ENCODE measurements at regions not wholly inside any gene's neighbourhood (a gene's known extent, or its start where the extent isn't known, plus 50 kb on each side); places are given as distances from the start of the nearest gene placed in this dataset.

GRCh38 chr2:59922450-59922849, 631.0 kb downstream of the BCL11A start:
- Histone ChIP-seq H3K9me3 (no peaks in the 10 kb centered on the region), H3K4me3 (no peak overlapping the region), H3K4me1 (no peaks in the 10 kb centered on the region), H3K4me2 (no peak overlapping the region), H3K27ac (no peak overlapping the region)
- ATAC-seq (no peak), DNase-seq (ENCODE audit: low read depth in 1 of 2, low spot score in 1 of 2) (no peak), FAIRE-seq (no peak)
- CTCF ChIA-PET: interaction anchor here (0.9 kb wide), 1 partner anchor 11 kb away, joined by 3 read pairs; no protein-coding TSS in a partner anchor
- POLR2A ChIA-PET: no interaction called here
- TF ChIP-seq EHMT2 (IDR thresholded peaks at IDR 0.05; ENCODE audit: low read depth) (no peak), MAX (IDR thresholded peaks at IDR 0.05) (no peak), HMGXB4 (CRISPR knock-in tag; IDR thresholded peaks at IDR 0.05; ENCODE audit: borderline replicate concordance) (no peak), HOXB13 (CRISPR knock-in tag; IDR thresholded peaks at IDR 0.05; ENCODE audit: low read depth) (no peak), MAZ (IDR thresholded peaks at IDR 0.05; ENCODE audit: borderline replicate concordance, low read depth, low read length) (no peak), RFX5 (IDR thresholded peaks at IDR 0.05) (no peak), CBX2 (IDR thresholded peaks at IDR 0.05; ENCODE audit: borderline replicate concordance, low read depth) (no peak), PHF8 (IDR thresholded peaks at IDR 0.05; ENCODE audit: borderline replicate concordance, low read depth) (no peak), CBX8 (IDR thresholded peaks at IDR 0.05) (no peak), HOXA7 (CRISPR knock-in tag; IDR thresholded peaks at IDR 0.05) (no peak), KDM5A (IDR thresholded peaks at IDR 0.05) (no peak), BCL3 (IDR thresholded peaks at IDR 0.05) (no peak), RARB (CRISPR knock-in tag; IDR thresholded peaks at IDR 0.05) (no peak), PBX3 (IDR thresholded peaks at IDR 0.05) (no peak), POLR2A (IDR thresholded peaks at IDR 0.05; ENCODE audit: low read length) (no peak)
- TF ChIP-seq, protein P1, sequence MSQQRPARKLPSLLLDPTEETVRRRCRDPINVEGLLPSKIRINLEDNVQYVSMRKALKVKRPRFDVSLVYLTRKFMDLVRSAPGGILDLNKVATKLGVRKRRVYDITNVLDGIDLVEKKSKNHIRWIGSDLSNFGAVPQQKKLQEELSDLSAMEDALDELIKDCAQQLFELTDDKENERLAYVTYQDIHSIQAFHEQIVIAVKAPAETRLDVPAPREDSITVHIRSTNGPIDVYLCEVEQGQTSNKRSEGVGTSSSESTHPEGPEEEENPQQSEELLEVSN (IDR thresholded peaks at IDR 0.05; ENCODE audit: borderline replicate concordance, low read depth): no peak
- WGBS (ENCODE audit: missing lambda C conversion rate): 83% methylated on average over 4 of the region's 4 CpGs

GRCh38 chr2:59921743-59922142, 631.7 kb downstream of the BCL11A start:
- 49% methylated on average over 4 of the region's 4 CpGs for WGBS (ENCODE audit: missing lambda C conversion rate)
- POLR2A ChIA-PET: no interaction called here
- H3K27ac ChIP-seq: no peak overlapping the region
- TF ChIP-seq CHD2 (IDR thresholded peaks at IDR 0.05; ENCODE audit: low read length, partially characterized antibody) (no peak), NR3C1 (IDR thresholded peaks at IDR 0.05) (no peak), RAD21 (conservative IDR thresholded peaks at IDR 0.05 in 1 of 2, IDR thresholded peaks at IDR 0.05 in 1 of 2) (no peak)
- ATAC-seq (no peak), FAIRE-seq (no peak), DNase-seq (ENCODE audit: low read depth in 1 of 2, low spot score in 1 of 2) (no peak)
- H3K9me3 ChIP-seq: no peaks in the 10 kb centered on the region
- H3K4me1 ChIP-seq: no peaks in the 10 kb centered on the region
- CTCF ChIA-PET: no interaction called here
- H3K4me2 ChIP-seq: no peak overlapping the region
- H3K4me3 ChIP-seq: no peak overlapping the region

DNA sequence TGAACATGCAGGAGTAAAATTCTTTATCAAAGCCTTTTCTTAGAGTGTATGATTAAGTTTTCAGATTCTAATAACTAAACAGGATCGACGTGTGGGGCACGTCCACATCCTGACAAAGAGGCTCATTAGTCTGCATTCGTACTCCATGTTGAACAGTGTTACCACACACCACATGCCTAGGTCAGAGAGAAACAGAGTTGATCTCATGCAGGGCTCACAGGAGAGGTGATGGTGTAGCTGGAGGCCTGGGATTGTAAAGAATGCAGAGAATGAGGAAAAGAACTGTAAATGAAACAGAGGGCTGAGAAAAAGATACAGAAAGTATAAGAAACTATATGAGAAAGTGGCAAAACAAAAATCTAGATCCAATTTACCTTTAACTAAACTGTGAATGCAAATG, 632.5 kb downstream of the BCL11A start:
- no peak overlapping the region for H3K4me2 ChIP-seq
- H3K27ac ChIP-seq: no peak overlapping the region
- H3K4me3 ChIP-seq: no peak overlapping the region
- H3K4me1 ChIP-seq: no peaks in the 10 kb centered on the region
- ChIA-PET CTCF (no interaction called here), POLR2A (no interaction called here)
- H3K9me3 ChIP-seq: no peaks in the 10 kb centered on the region
- WGBS (ENCODE audit: missing lambda C conversion rate): 3% methylated on average over 4 of the region's 4 CpGs
- DNase-seq (ENCODE audit: low read depth in 1 of 2, low spot score in 1 of 2) (no peak), FAIRE-seq (no peak), ATAC-seq (no peak)
- no peak for TF ChIP-seq HES2 (IDR thresholded peaks at IDR 0.05)
- TF ChIP-seq FOSL2 (IDR thresholded peaks at IDR 0.05): no peak
- no peak for TF ChIP-seq FOSL2 (CRISPR knock-in tag; IDR thresholded peaks at IDR 0.05)
- no peak for TF ChIP-seq RAD21 (conservative IDR thresholded peaks at IDR 0.05 in 1 of 2, IDR thresholded peaks at IDR 0.05 in 1 of 2)
- TF ChIP-seq ESRRA (IDR thresholded peaks at IDR 0.05; ENCODE audit: borderline replicate concordance, low read length): no peak
- no peak for TF ChIP-seq ZFP36 (IDR thresholded peaks at IDR 0.05; ENCODE audit: borderline replicate concordance, partially characterized antibody)
- no peak for TF ChIP-seq PBX3 (IDR thresholded peaks at IDR 0.05)
- TF ChIP-seq, protein P2, sequence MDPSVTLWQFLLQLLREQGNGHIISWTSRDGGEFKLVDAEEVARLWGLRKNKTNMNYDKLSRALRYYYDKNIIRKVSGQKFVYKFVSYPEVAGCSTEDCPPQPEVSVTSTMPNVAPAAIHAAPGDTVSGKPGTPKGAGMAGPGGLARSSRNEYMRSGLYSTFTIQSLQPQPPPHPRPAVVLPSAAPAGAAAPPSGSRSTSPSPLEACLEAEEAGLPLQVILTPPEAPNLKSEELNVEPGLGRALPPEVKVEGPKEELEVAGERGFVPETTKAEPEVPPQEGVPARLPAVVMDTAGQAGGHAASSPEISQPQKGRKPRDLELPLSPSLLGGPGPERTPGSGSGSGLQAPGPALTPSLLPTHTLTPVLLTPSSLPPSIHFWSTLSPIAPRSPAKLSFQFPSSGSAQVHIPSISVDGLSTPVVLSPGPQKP (IDR thresholded peaks at IDR 0.05; ENCODE audit: low read depth, low read length): no peak
- TF ChIP-seq MAZ (IDR thresholded peaks at IDR 0.05; ENCODE audit: borderline replicate concordance, low read depth, low read length): no peak
- TF ChIP-seq EHMT2 (IDR thresholded peaks at IDR 0.05; ENCODE audit: low read depth): no peak
- TF ChIP-seq HOXB13 (CRISPR knock-in tag; IDR thresholded peaks at IDR 0.05; ENCODE audit: low read depth): no peak
- no peak for TF ChIP-seq MAFK (IDR thresholded peaks at IDR 0.05; ENCODE audit: partially characterized antibody)
- no peak for TF ChIP-seq SMC3 (IDR thresholded peaks at IDR 0.05)
- TF ChIP-seq CHD2 (IDR thresholded peaks at IDR 0.05; ENCODE audit: low read length, partially characterized antibody): no peak
- TF ChIP-seq JUNB (IDR thresholded peaks at IDR 0.05): no peak

Data from A549 (cell line).